IMR-90 (cell line): ENCODE measurements at regions not wholly inside any gene's neighbourhood (a gene's known extent, or its start where the extent isn't known, plus 50 kb on each side); places are given as distances from the start of the nearest gene placed in this dataset.

Experiments
- ATAC-seq: fragments of 200-7000 bp; cut with Tn5 transposase; 2 replicates; pipeline ENCODE4 v1.9.1; 2020; ENCODE audit warnings: low read depth, mild to moderate bottlenecking, moderate library complexity
- BruUV-seq: library from RNA; stranded (reverse); fragments of 400-500 nt; replicated peaks from 2 replicates; lab custom pipeline; 2021; lab: Mats Ljungman, UMichigan
- CTCF ChIA-PET: fragments of 300-600 bp; formaldehyde crosslinking; extraction: SDS; loops from one replicate; lab custom pipeline; 2021; ENCODE audit warnings: antibody characterized with exemption; lab: Yijun Ruan, JAX
- POLR2A ChIA-PET: fragments of 300-600 bp; sonication (Branson Sonifier 250); formaldehyde crosslinking; loops from one replicate; lab custom pipeline; 2022; ENCODE audit warnings: antibody characterized with exemption; ENCODE audit not compliant: unreplicated experiment; lab: Charles Lee
- DNase-seq: peaks from one replicate; pipeline ENCODE4 v3.0.0; 2013
- H2AFZ ChIP-seq: replicated peaks from 2 replicates; pipeline ENCODE3; 2013; ENCODE audit warnings: low read length, mild to moderate bottlenecking; ENCODE audit not compliant: poor library complexity
- H2AK5ac ChIP-seq: 2 replicates; pipeline ENCODE4 v1.6.1; 2013; ENCODE audit warnings: low read depth, low read length, inconsistent platforms
- H2AK9ac ChIP-seq: replicated peaks from 2 replicates; pipeline ENCODE3; 2013; ENCODE audit warnings: mild to moderate bottlenecking, low read depth, low read length, moderate library complexity; ENCODE audit not compliant: poor library complexity
- H2BK120ac ChIP-seq: 2 replicates; pipeline ENCODE4 v1.6.1; 2013; ENCODE audit warnings: low read depth, low read length, inconsistent platforms
- H2BK15ac ChIP-seq: 3 replicates; pipeline ENCODE4 v1.6.1; 2013; ENCODE audit warnings: low read depth, low read length, inconsistent platforms
- H2BK20ac ChIP-seq: 2 replicates; pipeline ENCODE4 v1.6.1; 2013; ENCODE audit warnings: low read depth, mild to moderate bottlenecking, inconsistent platforms, low read length, moderate library complexity
- H2BK5ac ChIP-seq: 2 replicates; pipeline ENCODE4 v1.6.1; 2013; ENCODE audit warnings: mild to moderate bottlenecking, low read depth, low read length, inconsistent platforms; ENCODE audit not compliant: poor library complexity, severe bottlenecking
- H3K14ac ChIP-seq: replicated peaks from 2 replicates; pipeline ENCODE4 v1.6.1; 2013; ENCODE audit warnings: low read depth, low read length, inconsistent platforms
- H3K18ac ChIP-seq: 2 replicates; pipeline ENCODE4 v1.6.1; 2013; ENCODE audit warnings: low read depth, low read length, control low read depth
- H3K23ac ChIP-seq: 2 replicates; pipeline ENCODE4 v1.6.1; 2013; ENCODE audit warnings: low read depth, low read length, inconsistent platforms
- H3K27ac ChIP-seq: 2 replicates; pipeline ENCODE4 v1.5.1; 2013; ENCODE audit warnings: mild to moderate bottlenecking, control low read depth, low read length; ENCODE audit not compliant: insufficient read depth
- H3K27me3 ChIP-seq: 2 replicates; pipeline ENCODE4 v1.6.1; 2013; ENCODE audit warnings: low read length; ENCODE audit not compliant: control insufficient read depth, insufficient read depth
- H3K36me3 ChIP-seq: 2 replicates; pipeline ENCODE4 v1.6.1; 2013; ENCODE audit warnings: low read length, mixed read lengths; ENCODE audit not compliant: control insufficient read depth, insufficient read depth
- H3K4ac ChIP-seq: 2 replicates; pipeline ENCODE4 v1.6.1; 2013; ENCODE audit warnings: low read depth, low read length, inconsistent platforms
- H3K4me1 ChIP-seq: 2 replicates; pipeline ENCODE4 v1.6.1; 2013; ENCODE audit warnings: low read length, mixed read lengths; ENCODE audit not compliant: control insufficient read depth, insufficient read depth
- H3K4me2 ChIP-seq: 2 replicates; pipeline ENCODE4 v1.6.1; 2013; ENCODE audit warnings: low read depth, mild to moderate bottlenecking, control low read depth, low read length, moderate library complexity
- H3K4me3 ChIP-seq: 2 replicates; pipeline ENCODE4 v1.5.1; 2013; ENCODE audit warnings: low read depth, mild to moderate bottlenecking, control low read depth, low read length, moderate library complexity; ENCODE audit not compliant: insufficient read depth
- H3K56ac ChIP-seq: 2 replicates; pipeline ENCODE4 v1.6.1; 2013; ENCODE audit warnings: low read length, inconsistent platforms; ENCODE audit not compliant: insufficient read depth; ENCODE audit errors: extremely low read depth
- H3K79me1 ChIP-seq, 2 experiments: 2 replicates each; pipeline ENCODE4 v1.6.1; 2013; ENCODE audit warnings: low read length in 2 of 2, inconsistent platforms in 1 of 2, low read depth in 1 of 2
- H3K9ac ChIP-seq: 2 replicates; pipeline ENCODE4 v1.6.1; 2013; ENCODE audit warnings: low read depth, low read length, control low read depth
- H3K9me1 ChIP-seq: 2 replicates; pipeline ENCODE4 v1.6.1; 2013; ENCODE audit warnings: low read length, inconsistent platforms; ENCODE audit not compliant: insufficient read depth
- H3K9me3 ChIP-seq: 2 replicates; pipeline ENCODE4 v1.6.1; 2013; ENCODE audit warnings: low read length; ENCODE audit not compliant: control insufficient read depth, insufficient read depth
- H4K20me1 ChIP-seq: 2 replicates; pipeline ENCODE4 v1.6.1; 2013; ENCODE audit warnings: low read length, inconsistent platforms; ENCODE audit not compliant: insufficient read depth
- H4K5ac ChIP-seq: 2 replicates; pipeline ENCODE4 v1.6.1; 2013; ENCODE audit warnings: mild to moderate bottlenecking, low read depth, low read length, control low read depth
- H4K8ac ChIP-seq, 2 experiments: 2 replicates each; pipeline ENCODE4 v1.6.1; 2013; ENCODE audit warnings: low read depth in 2 of 2, low read length in 2 of 2, control low read depth in 1 of 2, inconsistent platforms in 1 of 2
- H4K91ac ChIP-seq: 2 replicates; pipeline ENCODE4 v1.6.1; 2013; ENCODE audit warnings: low read depth, low read length, inconsistent platforms; ENCODE audit not compliant: insufficient read depth
- BHLHE40 ChIP-seq: fragments of 150-350 bp; IDR thresholded peaks from 2 replicates; pipeline ENCODE4 v1.6.1; 2016; ENCODE audit warnings: mild to moderate bottlenecking, low read depth, low read length
- CEBPB ChIP-seq: IDR thresholded peaks from 2 replicates; pipeline ENCODE4 v1.6.1; 2012; ENCODE audit warnings: low read depth, low read length, improper control_type of control experiment
- ELK1 ChIP-seq: fragments of 150-350 bp; IDR thresholded peaks from 2 replicates; pipeline ENCODE4 v1.6.1; 2016; ENCODE audit warnings: low read depth, mild to moderate bottlenecking, low read length, moderate library complexity, borderline replicate concordance
- FOS ChIP-seq: fragments of 150-350 bp; IDR thresholded peaks from 2 replicates; pipeline ENCODE4 v1.6.1; 2016; ENCODE audit warnings: low read depth, low read length
- MAFK ChIP-seq: IDR thresholded peaks from 2 replicates; pipeline ENCODE4 v1.6.1; 2012; ENCODE audit warnings: low read depth, low read length, improper control_type of control experiment
- MAZ ChIP-seq: IDR thresholded peaks from 2 replicates; pipeline ENCODE4 v1.6.1; 2012; ENCODE audit warnings: low read depth, mild to moderate bottlenecking, low read length, improper control_type of control experiment, moderate library complexity, borderline replicate concordance
- MXI1 ChIP-seq: IDR thresholded peaks from 2 replicates; pipeline ENCODE4 v1.6.1; 2012; ENCODE audit warnings: low read depth, mild to moderate bottlenecking, low read length, moderate library complexity, borderline replicate concordance
- NFE2L2 ChIP-seq: fragments of 150-350 bp; IDR thresholded peaks from 2 replicates; pipeline ENCODE4 v1.6.1; 2016; ENCODE audit warnings: low read depth, mild to moderate bottlenecking, low read length
- POLR2A ChIP-seq: IDR thresholded peaks from 2 replicates; pipeline ENCODE4 v1.6.1; 2012; ENCODE audit warnings: mild to moderate bottlenecking, low read depth, low read length
- RCOR1 ChIP-seq: IDR thresholded peaks from 2 replicates; pipeline ENCODE4 v1.6.1; 2012; ENCODE audit warnings: mild to moderate bottlenecking, low read length, improper control_type of control experiment; ENCODE audit not compliant: insufficient replicate concordance
- SMC3 ChIP-seq: fragments of 150-350 bp; IDR thresholded peaks from 2 replicates; pipeline ENCODE4 v1.6.1; 2016; ENCODE audit warnings: low read depth, mild to moderate bottlenecking, antibody characterized with exemption, low read length, moderate library complexity
- USF2 ChIP-seq: fragments of 150-350 bp; IDR thresholded peaks from 2 replicates; pipeline ENCODE4 v1.6.1; 2017; ENCODE audit warnings: mild to moderate bottlenecking, antibody characterized with exemption, low read length, low read depth
- WGBS, 2 experiments: methylation state at CpG; one replicate each; pipeline versions ENCODE4 v1.1.5 to v1.1.7; 2013; ENCODE audit warnings: missing lambda C conversion rate in 2 of 2; ENCODE audit not compliant: insufficient read length in 1 of 2; ENCODE audit errors: extremely low coverage in 2 of 2; 5-methylcytosine and 5-hydroxymethylcytosine counted together
- dilution Hi-C: fragments of 300-500 bp; cut with HindIII; formaldehyde crosslinking; loops from one replicate; pipeline ENCODE4 v1.14.3; 2018; ENCODE audit warnings: low sequenced_read_pairs; ENCODE audit not compliant: unreplicated experiment
- in situ Hi-C: fragments of 300-500 bp; cut with MboI; formaldehyde crosslinking; loops from 3 replicates; pipeline ENCODE4 v1.14.3; 2019; ENCODE audit warnings: low sequenced_read_pairs, inconsistent platforms, mixed read lengths
- intact Hi-C: fragments of 100-400 bp; cut with micrococcal nuclease; formaldehyde crosslinking; loops from 2 replicates; pipeline ENCODE4 v1.10.0; 2022

- Histone ChIP-seq H3K14ac (no peak overlapping the region), H3K27ac (no peak overlapping the region), H2AK5ac (no peak overlapping the region), H2AFZ (no peak overlapping the region), H4K20me1 (peaks cover 1% of the 10 kb centered on the region; the same call in 1 of the 2 replicates), H4K91ac (no peak overlapping the region), H3K56ac (no peak overlapping the region), H4K5ac (no peak overlapping the region), H2BK15ac (no peak overlapping the region), H3K36me3 (no peaks in the 10 kb centered on the region), H3K9me1 (0 out of 2 replicates have a peak, but pooled peaks cover 3% of the 10 kb centered on the region), H3K4me1 (peaks cover 7% of the 10 kb centered on the region; the same call in 1 of the 2 replicates), H3K4ac (no peak overlapping the region), H3K27me3 (peaks cover 53% of the 10 kb centered on the region), H3K4me2 (no peak overlapping the region), H2AK9ac (no peak overlapping the region), H4K8ac (no peak overlapping the region), H2BK120ac (no peak overlapping the region), H3K9me3 (no peaks in the 10 kb centered on the region), H2BK20ac (no peak overlapping the region), H3K18ac (no peak overlapping the region), H3K9ac (no peak overlapping the region), H3K79me1 (no peaks in the 10 kb centered on the region), H3K23ac (no peak overlapping the region), H3K4me3 (no peak overlapping the region), H2BK5ac (no peak overlapping the region)
- intact Hi-C loops = no loop called here
- no peak for DNase-seq
- ChIA-PET POLR2A (no interaction called here), CTCF (interaction anchor here (0.6 to 1.2 kb wide), 2 partner anchors 15 to 366 kb away, joined by 3 read pairs; no protein-coding TSS in a partner anchor)
- WGBS, 2 experiments = no CpG with 5 or more reads among the region's 5 CpGs
- no TSS peak for BruUV-seq
- no peak for ATAC-seq
- in situ Hi-C loops = no loop called here
- TF ChIP-seq USF2 = no peak
- TF ChIP-seq SMC3 = no peak
- TF ChIP-seq BHLHE40 = no peak
- TF ChIP-seq MAZ = no peak
- no peak for TF ChIP-seq ELK1
- TF ChIP-seq MAFK = no peak
- TF ChIP-seq FOS = no peak
- TF ChIP-seq POLR2A = no peak
- no peak for TF ChIP-seq CEBPB
- no peak for TF ChIP-seq MXI1
- TF ChIP-seq NFE2L2 = no peak
- no peak for TF ChIP-seq RCOR1
- dilution Hi-C loops = no loop called here
These were observed 55.4 kb downstream of the FAM241B start for GRCh38 chr10:69685426-69685801.
